Psoas muscle (tissue), 7 donors: ENCODE measurements at regions not wholly inside any gene's neighbourhood (a gene's known extent, or its start where the extent isn't known, plus 50 kb on each side); places are given as distances from the start of the nearest gene placed in this dataset.

Experiments
- ATAC-seq, 4 donors: fragments of 200-7000 bp; cut with Tn5 transposase; one replicate each; pipeline ENCODE4 v1.9.1; 2020; ENCODE audit warnings: moderate library complexity in 3 of 4, mild to moderate bottlenecking in 2 of 4
- DNase-seq, 2 donors: peaks; one replicate each; pipeline ENCODE4 v3.0.0-alpha.2; 2020
- H3K27ac ChIP-seq: fragments of 200-600 bp; one replicate; pipeline ENCODE4 v1.8.0; 2022
- H3K27me3 ChIP-seq, 3 donors: fragments of 200-600 bp in 1 of 3; one replicate each; pipeline versions ENCODE4 v1.6.1 to v1.8.0; 2013 to 2022; ENCODE audit warnings: low read length in 2 of 3, mild to moderate bottlenecking in 2 of 3, moderate library complexity in 1 of 3; ENCODE audit not compliant: insufficient read depth in 3 of 3
- H3K36me3 ChIP-seq, 2 donors: fragments of 200-600 bp in 1 of 2; one replicate each; pipeline versions ENCODE4 v1.6.1 to v1.8.0; 2013 to 2022; ENCODE audit warnings: low read depth in 1 of 2, mild to moderate bottlenecking in 1 of 2, moderate library complexity in 1 of 2; ENCODE audit not compliant: insufficient read depth in 1 of 2
- H3K4me1 ChIP-seq: fragments of 200-600 bp; one replicate; pipeline ENCODE4 v1.8.0; 2022
- H3K4me3 ChIP-seq: fragments of 200-600 bp; one replicate; pipeline ENCODE4 v1.8.0; 2022; ENCODE audit warnings: mild to moderate bottlenecking
- H3K9me3 ChIP-seq: fragments of 200-600 bp; one replicate; pipeline ENCODE4 v1.8.0; 2022
- WGBS, 3 donors: extraction: QIAGEN DNeasy Blood & Tissue Kit; methylation state at CpG; one replicate each; pipeline versions ENCODE4 v1.1.6 to v1.1.7; 2013; 5-methylcytosine and 5-hydroxymethylcytosine counted together
- intact Hi-C, 2 donors: fragments of 100-400 bp; cut with DNase I; formaldehyde crosslinking; loops; one replicate each; pipeline versions ENCODE4 v1.11.0 to v1.14.2; 2022
- TF ChIP-seq, protein P1 (sequence below): fragments of 200-600 bp; IDR thresholded peaks from one replicate; pipeline ENCODE4 v1.8.0; 2022; ENCODE audit warnings: antibody characterized with exemption
- donor health status: healthy with polysubstance abuse.
- donor health status: DM: no; HTN: no; CAD: no; lungs with moderate emphysema.
- donor health status: Bipolar disorder and iron deficiency.
- donor health status: healthy.
- donor health status: DM: yes; HTN: yes; CAD: no.
- donor health status: DM: no; HTN: no; CAD: no.
- donor health status: DM: yes; HTN: yes; CAD: no.

DNA sequence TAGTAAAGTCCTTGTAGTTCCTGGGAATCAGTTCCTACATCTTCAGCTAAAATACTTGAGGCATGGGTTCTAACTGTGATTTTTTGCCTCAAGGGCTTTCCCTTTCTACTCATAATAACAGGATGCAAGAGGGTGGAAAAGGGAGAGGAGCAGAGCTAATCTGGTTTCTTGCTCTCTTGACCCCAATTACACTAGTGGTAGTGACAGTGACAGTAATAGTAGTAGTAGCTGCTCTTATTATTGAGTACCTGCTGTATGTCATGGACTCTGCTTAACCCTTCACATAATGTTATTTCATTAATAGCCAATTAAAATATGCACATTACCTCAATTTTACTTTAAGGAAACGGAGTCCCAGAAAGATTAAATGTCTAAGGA is 214.8 kb upstream of the HNRNPA3 start:
- intact Hi-C loops: no loop called here
- no peak overlapping the region for H3K27ac ChIP-seq
- no peaks in the 10 kb centered on the region for H3K27me3 ChIP-seq
- ATAC-seq (no peak), DNase-seq (no peak)
- H3K4me1 ChIP-seq: no peaks in the 10 kb centered on the region
- WGBS, 3 donors: 87 to 100% (median 91%) methylated on average over 1 of the region's 1 CpG
- no peaks in the 10 kb centered on the region for H3K9me3 ChIP-seq
- TF ChIP-seq, protein P1, sequence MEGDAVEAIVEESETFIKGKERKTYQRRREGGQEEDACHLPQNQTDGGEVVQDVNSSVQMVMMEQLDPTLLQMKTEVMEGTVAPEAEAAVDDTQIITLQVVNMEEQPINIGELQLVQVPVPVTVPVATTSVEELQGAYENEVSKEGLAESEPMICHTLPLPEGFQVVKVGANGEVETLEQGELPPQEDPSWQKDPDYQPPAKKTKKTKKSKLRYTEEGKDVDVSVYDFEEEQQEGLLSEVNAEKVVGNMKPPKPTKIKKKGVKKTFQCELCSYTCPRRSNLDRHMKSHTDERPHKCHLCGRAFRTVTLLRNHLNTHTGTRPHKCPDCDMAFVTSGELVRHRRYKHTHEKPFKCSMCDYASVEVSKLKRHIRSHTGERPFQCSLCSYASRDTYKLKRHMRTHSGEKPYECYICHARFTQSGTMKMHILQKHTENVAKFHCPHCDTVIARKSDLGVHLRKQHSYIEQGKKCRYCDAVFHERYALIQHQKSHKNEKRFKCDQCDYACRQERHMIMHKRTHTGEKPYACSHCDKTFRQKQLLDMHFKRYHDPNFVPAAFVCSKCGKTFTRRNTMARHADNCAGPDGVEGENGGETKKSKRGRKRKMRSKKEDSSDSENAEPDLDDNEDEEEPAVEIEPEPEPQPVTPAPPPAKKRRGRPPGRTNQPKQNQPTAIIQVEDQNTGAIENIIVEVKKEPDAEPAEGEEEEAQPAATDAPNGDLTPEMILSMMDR: no peak
- H3K36me3 ChIP-seq: no peaks in the 10 kb centered on the region
- no peak overlapping the region for H3K4me3 ChIP-seq

DNA sequence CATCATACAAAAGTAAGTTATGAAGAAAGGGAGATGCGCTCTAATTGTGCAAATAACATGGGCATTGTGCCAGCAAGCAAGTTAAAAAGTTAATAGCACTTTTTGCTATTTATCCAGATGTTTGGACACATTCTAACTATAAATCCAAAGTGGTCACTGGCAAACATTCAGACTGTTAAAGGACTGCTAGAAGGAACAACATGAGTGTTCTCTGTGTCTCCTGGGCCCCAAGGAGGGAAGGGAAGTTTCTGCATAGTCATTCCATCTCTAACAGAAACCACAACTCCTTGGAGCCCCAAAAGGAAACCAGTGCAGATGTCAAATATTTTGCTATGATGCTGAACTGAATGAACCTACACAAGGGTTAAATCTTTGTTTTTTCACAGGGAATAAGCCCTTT is 213.3 kb upstream of the HNRNPA3 start:
- ATAC-seq (peak in 1 of 4 donors; percentile 32), DNase-seq (no peak)
- H3K36me3 ChIP-seq: no peaks in the 10 kb centered on the region
- H3K9me3 ChIP-seq: no peaks in the 10 kb centered on the region
- intact Hi-C loops: no loop called here
- TF ChIP-seq, protein P1: no peak
- no peaks in the 10 kb centered on the region for H3K4me1 ChIP-seq
- no peak overlapping the region for H3K27ac ChIP-seq
- WGBS, 3 donors: 71 to 78% (median 73%) methylated on average over 1 of the region's 1 CpG
- no peak overlapping the region for H3K4me3 ChIP-seq
- H3K27me3 ChIP-seq: no peaks in the 10 kb centered on the region

DNA sequence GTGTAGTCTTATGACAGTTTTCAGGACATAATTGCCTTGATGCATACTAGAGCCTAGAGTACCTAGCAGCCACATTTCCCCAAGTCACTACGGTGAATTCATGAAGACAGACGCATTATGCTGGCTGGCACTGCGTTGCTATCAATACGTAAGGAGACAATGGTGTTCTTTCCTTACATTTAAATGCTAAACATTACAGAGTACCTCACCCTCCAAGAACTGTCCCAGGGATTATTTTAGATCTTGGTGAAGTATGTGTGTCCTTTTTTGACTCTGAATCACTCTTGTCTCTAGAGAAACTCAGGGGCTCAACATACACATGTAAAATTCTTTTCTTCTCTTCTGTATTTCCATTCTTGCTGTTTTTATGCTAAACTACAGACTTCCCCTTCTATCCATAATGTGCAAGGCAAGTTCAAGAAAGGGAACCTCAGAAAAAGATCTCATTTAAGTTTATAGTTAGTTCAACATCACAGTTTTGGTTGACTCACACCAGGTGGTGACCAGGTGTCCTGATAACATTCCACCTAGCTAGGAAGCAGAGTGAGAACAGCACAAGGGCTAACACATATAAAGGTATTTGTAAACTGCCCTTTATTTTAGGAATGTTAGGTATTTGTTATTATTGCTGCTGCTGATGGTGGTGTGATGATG is 212.4 kb upstream of the HNRNPA3 start:
- ATAC-seq (no peak), DNase-seq (no peak)
- intact Hi-C loops: no loop called here
- Histone ChIP-seq H3K4me1 (no peaks in the 10 kb centered on the region), H3K27me3 (no peaks in the 10 kb centered on the region), H3K9me3 (no peaks in the 10 kb centered on the region), H3K4me3 (no peak overlapping the region), H3K27ac (no peak overlapping the region), H3K36me3 (no peaks in the 10 kb centered on the region)
- WGBS, 3 donors: 85 to 88% (median 88%) methylated on average over 4 of the region's 4 CpGs
- TF ChIP-seq, protein P1: no peak

DNA sequence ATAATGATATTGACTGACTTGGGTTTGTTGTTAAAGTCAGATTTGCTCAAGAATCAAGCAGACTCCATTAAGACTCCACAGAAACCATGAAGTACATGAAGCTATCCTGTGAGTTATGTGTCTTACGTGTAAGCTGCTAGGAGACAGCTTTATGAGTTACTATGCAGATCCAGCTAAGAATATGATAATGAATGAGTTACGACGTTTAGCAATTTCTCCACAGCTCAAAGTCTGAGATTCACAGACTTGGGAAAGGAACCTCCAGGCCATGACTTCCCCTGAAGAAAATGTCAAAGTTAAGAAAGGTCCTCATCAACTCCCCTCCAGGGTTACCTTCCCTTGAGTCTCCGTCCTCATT is 211.9 kb upstream of the HNRNPA3 start:
- Histone ChIP-seq H3K4me3 (no peak overlapping the region), H3K36me3 (no peaks in the 10 kb centered on the region), H3K9me3 (no peaks in the 10 kb centered on the region), H3K4me1 (no peaks in the 10 kb centered on the region), H3K27ac (no peak overlapping the region), H3K27me3 (no peaks in the 10 kb centered on the region)
- 92 to 95% (median 93%) methylated on average over 4 of the region's 4 CpGs for WGBS, 3 donors
- DNase-seq (no peak), ATAC-seq (no peak)
- intact Hi-C loops: no loop called here
- TF ChIP-seq, protein P1: no peak

DNA sequence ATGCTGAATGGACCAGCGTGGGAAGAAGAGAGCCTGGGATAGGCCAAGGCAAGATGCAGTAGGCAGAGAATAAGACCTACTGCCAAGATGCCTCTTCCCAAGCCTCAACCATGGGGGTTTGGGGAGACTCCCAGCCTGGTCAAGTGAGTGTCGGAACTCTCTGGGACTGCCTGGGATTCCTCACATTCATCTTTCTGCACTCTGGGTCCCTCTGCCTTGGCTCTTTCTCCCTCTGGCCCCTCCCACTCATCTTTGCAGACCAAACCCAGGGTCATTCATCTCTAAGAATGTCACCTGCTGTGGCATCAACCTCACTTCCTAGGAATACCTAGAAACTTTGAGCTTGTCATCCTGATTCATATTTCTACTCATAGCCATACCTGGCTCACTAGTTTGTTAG is 211.3 kb upstream of the HNRNPA3 start:
- no peak for ATAC-seq
- Histone ChIP-seq H3K9me3 (no peaks in the 10 kb centered on the region), H3K4me3 (no peak overlapping the region), H3K36me3 (no peaks in the 10 kb centered on the region), H3K27ac (no peak overlapping the region), H3K4me1 (no peaks in the 10 kb centered on the region), H3K27me3 (no peaks in the 10 kb centered on the region)
- no peak for DNase-seq
- 90 to 96% (median 96%) methylated on average over 2 of the region's 2 CpGs for WGBS, 3 donors
- intact Hi-C loops: no loop called here
- TF ChIP-seq, protein P1: no peak
